Spleen (tissue), 11 donors: ENCODE measurements at regions not wholly inside any gene's neighbourhood (a gene's known extent, or its start where the extent isn't known, plus 50 kb on each side); places are given as distances from the start of the nearest gene placed in this dataset.

Experiments used
- DNase-seq: peaks from one replicate; pipeline ENCODE4 v3.0.0-alpha.2; 2020
- H3K27ac ChIP-seq, 8 donors: fragments of 200-600 bp; sonication (generic) in 7 of 8; 1 replicate in 4 of 8; 2 replicates in 4 of 8; pipeline versions ENCODE4 v1.5.0 to v1.8.0; 2016 to 2021; ENCODE audit warnings: inconsistent platforms in 4 of 8, mild to moderate bottlenecking in 4 of 8, moderate library complexity in 1 of 8
- H3K27me3 ChIP-seq, 7 donors: fragments of 200-600 bp; sonication (generic) in 6 of 7; replicated peaks in 1 of 7; 1 replicate in 4 of 7; 2 replicates in 3 of 7; pipeline versions ENCODE4 v1.5.0 to v1.8.0; 2016 to 2021; ENCODE audit warnings: inconsistent platforms in 3 of 7, mild to moderate bottlenecking in 1 of 7
- H3K36me3 ChIP-seq, 6 donors: fragments of 200-600 bp; sonication (generic) in 5 of 6; 1 replicate in 4 of 6; 2 replicates in 2 of 6; pipeline versions ENCODE4 v1.5.0 to v1.8.0; 2016 to 2021; ENCODE audit warnings: inconsistent platforms in 2 of 6
- H3K4me1 ChIP-seq, 6 donors: fragments of 200-600 bp; sonication (generic) in 5 of 6; 1 replicate in 3 of 6; 2 replicates in 3 of 6; pipeline versions ENCODE4 v1.5.0 to v1.8.0; 2016 to 2021; ENCODE audit warnings: inconsistent platforms in 3 of 6
- H3K4me3 ChIP-seq, 8 donors: fragments of 200-600 bp; sonication (generic) in 7 of 8; 1 replicate in 4 of 8; 2 replicates in 4 of 8; pipeline versions ENCODE4 v1.5.0 to v1.8.0; 2016 to 2021; ENCODE audit warnings: inconsistent platforms in 4 of 8, mild to moderate bottlenecking in 4 of 8, moderate library complexity in 2 of 8
- H3K9me3 ChIP-seq, 8 donors: fragments of 200-600 bp; sonication (generic) in 7 of 8; 1 replicate in 4 of 8; 2 replicates in 4 of 8; pipeline versions ENCODE4 v1.5.0 to v1.8.0; 2016 to 2021; ENCODE audit warnings: inconsistent platforms in 4 of 8
- CTCF ChIP-seq, 11 experiments: fragments of 200-600 bp in 7 of 11; fragments of 450-650 bp in 4 of 11; sonication (generic) in 4 of 11; IDR thresholded peaks in 8 of 11; conservative IDR thresholded peaks in 3 of 11; 1 replicate in 7 of 11; 2 replicates in 4 of 11; pipeline versions ENCODE4 v1.4.0 to v1.8.0; 2016 to 2021; ENCODE audit warnings: antibody characterized with exemption in 11 of 11, inconsistent platforms in 4 of 11, mild to moderate bottlenecking in 1 of 11
- POLR2A ChIP-seq, 3 donors: fragments of 450-650 bp; IDR thresholded peaks; one replicate each; pipeline ENCODE4 v1.5.1; 2017; ENCODE audit warnings: antibody characterized with exemption in 3 of 3, mild to moderate bottlenecking in 1 of 3
- POLR2AphosphoS5 ChIP-seq, 3 donors: sonication (generic); formaldehyde crosslinking; IDR thresholded peaks; one replicate each; pipeline ENCODE4 v1.5.1; 2017; ENCODE audit warnings: antibody characterized with exemption in 3 of 3
- WGBS, 5 donors: extraction: QIAGEN DNeasy Blood & Tissue Kit in 3 of 5; methylation state at CpG; one replicate each; pipeline versions ENCODE4 v1.1.5 to v1.1.7; 2013 to 2018; 5-methylcytosine and 5-hydroxymethylcytosine counted together
- intact Hi-C: fragments of 100-400 bp; cut with DNase I; formaldehyde crosslinking; loops from one replicate; pipeline ENCODE4 v1.15.0; 2023; ENCODE audit warnings: low total_unique reads
- donor health status: healthy with polysubstance abuse.
- donor health status: DM: no; HTN: no; CAD: no; lungs with moderate emphysema.
- donor health status: DM: no; HTN: no; CAD: no.
- donor health status: Bipolar disorder and iron deficiency.
- donor health status: healthy.
- donor health status: DM: no; HTN: no; CAD: no.
- donor health status: DM: yes; HTN: yes; CAD: no.

DNA sequence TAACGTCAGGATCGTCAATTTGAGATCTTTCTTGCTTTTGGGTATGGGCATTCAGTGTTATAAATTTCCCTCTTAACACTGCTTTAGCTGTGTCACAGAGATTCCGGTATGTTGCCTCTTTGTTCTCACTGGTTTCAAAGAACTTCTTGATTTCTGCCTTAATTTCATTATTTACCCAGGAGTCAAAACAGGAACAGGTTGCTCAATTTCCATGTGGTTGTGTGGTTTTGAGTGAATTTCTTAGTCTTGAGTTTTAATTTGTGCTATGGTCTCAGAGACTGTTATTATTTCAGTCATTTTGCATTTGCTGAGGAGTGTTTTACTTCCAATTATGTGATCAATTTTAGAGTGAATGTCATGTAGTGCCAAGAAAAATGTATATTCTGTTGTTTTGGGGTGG lies 153.1 kb downstream of the PCDH17 start:
- intact Hi-C loops: no loop called here
- H3K27me3 ChIP-seq: no peaks in the 10 kb centered on the region
- TF ChIP-seq POLR2AphosphoS5 (IDR thresholded peaks at IDR 0.05): no peak
- TF ChIP-seq CTCF (IDR thresholded peaks at IDR 0.05 in 8 of 11, conservative IDR thresholded peaks at IDR 0.05 in 3 of 11): no peak
- TF ChIP-seq POLR2A (IDR thresholded peaks at IDR 0.05): no peak
- H3K4me1 ChIP-seq: no peaks in the 10 kb centered on the region
- no peak overlapping the region for H3K4me3 ChIP-seq
- H3K36me3 ChIP-seq: no peaks in the 10 kb centered on the region
- H3K27ac ChIP-seq: no peak overlapping the region
- WGBS, 5 donors: 69 to 92% (median 87%) methylated on average over 3 of the region's 3 CpGs
- no peak for DNase-seq
- H3K9me3 ChIP-seq: peaks cover 0 to 33% (median 1%) of the 10 kb centered on the region in 8 donors

- H3K4me3 ChIP-seq: no peak overlapping the region
- TF ChIP-seq POLR2AphosphoS5 (IDR thresholded peaks at IDR 0.05) (no peak), CTCF (IDR thresholded peaks at IDR 0.05 in 8 of 11, conservative IDR thresholded peaks at IDR 0.05 in 3 of 11) (no peak), POLR2A (IDR thresholded peaks at IDR 0.05) (no peak)
- no peak for DNase-seq
- intact Hi-C loops: no loop called here
- H3K27me3 ChIP-seq: no peaks in the 10 kb centered on the region
- H3K27ac ChIP-seq: no peak overlapping the region
- H3K4me1 ChIP-seq: no peaks in the 10 kb centered on the region
- WGBS, 5 donors: 87 to 94% (median 93%) methylated on average over 7 to 16 of the region's 16 CpGs
- no peaks in the 10 kb centered on the region for H3K36me3 ChIP-seq
- peaks cover 0 to 33% (median 2%) of the 10 kb centered on the region in 8 donors for H3K9me3 ChIP-seq
These were observed 155.7 kb downstream of the PCDH17 start for GRCh38 chr13:57787058-57787791.

GRCh38 chr13:57799624-57800023 lies 168.1 kb downstream of the PCDH17 start:
- no peak overlapping the region for H3K27ac ChIP-seq
- no peak for TF ChIP-seq POLR2AphosphoS5 (IDR thresholded peaks at IDR 0.05)
- TF ChIP-seq POLR2A (IDR thresholded peaks at IDR 0.05): no peak
- TF ChIP-seq CTCF (IDR thresholded peaks at IDR 0.05 in 8 of 11, conservative IDR thresholded peaks at IDR 0.05 in 3 of 11): no peak
- no peak overlapping the region for H3K4me3 ChIP-seq
- H3K4me1 ChIP-seq: no peaks in the 10 kb centered on the region
- 65 to 78% (median 68%) methylated on average over 3 of the region's 3 CpGs for WGBS, 5 donors
- H3K36me3 ChIP-seq: no peaks in the 10 kb centered on the region
- DNase-seq: no peak
- H3K27me3 ChIP-seq: no peaks in the 10 kb centered on the region
- no peaks in the 10 kb centered on the region for H3K9me3 ChIP-seq
- intact Hi-C loops: no loop called here

DNA sequence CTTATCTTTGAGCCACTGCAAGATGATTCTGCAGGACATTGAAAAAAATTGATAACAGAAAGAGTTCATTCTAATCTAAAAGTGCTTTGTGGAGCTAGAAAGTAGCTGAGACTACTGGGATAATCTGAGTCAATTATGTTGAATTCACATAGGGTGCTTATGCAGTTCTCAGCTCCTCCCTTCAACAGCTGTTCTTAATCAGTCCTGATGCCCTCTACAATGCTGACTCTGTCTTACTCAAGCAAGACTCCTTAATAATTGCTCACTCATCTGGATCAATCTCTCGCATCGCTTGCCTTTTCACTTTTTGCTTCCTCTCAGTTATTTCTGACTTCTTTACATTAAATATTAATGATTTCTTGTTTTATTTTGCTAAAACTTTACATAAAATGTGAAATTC lies 182.1 kb downstream of the PCDH17 start:
- Histone ChIP-seq H3K27ac (no peak overlapping the region), H3K9me3 (peaks cover 0 to 33% (median 7%) of the 10 kb centered on the region in 8 donors), H3K27me3 (no peaks in the 10 kb centered on the region), H3K4me3 (no peak overlapping the region), H3K36me3 (no peaks in the 10 kb centered on the region), H3K4me1 (no peaks in the 10 kb centered on the region)
- 69 to 88% (median 76%) methylated on average over 2 of the region's 2 CpGs for WGBS, 5 donors
- TF ChIP-seq POLR2A (IDR thresholded peaks at IDR 0.05) (no peak), POLR2AphosphoS5 (IDR thresholded peaks at IDR 0.05) (no peak), CTCF (IDR thresholded peaks at IDR 0.05 in 8 of 11, conservative IDR thresholded peaks at IDR 0.05 in 3 of 11) (no peak)
- DNase-seq: no peak
- intact Hi-C loops: no loop called here
